Gastrocnemius medialis (tissue), 4 donors: ENCODE measurements at regions not wholly inside any gene's neighbourhood (a gene's known extent, or its start where the extent isn't known, plus 50 kb on each side); places are given as distances from the start of the nearest gene placed in this dataset.
"Not testable (repeated sequence)": the region's sequence is repeated elsewhere in the genome, so short reads cannot be mapped to it uniquely, and the experiment has no call there.

Experiments
- ATAC-seq, 2 donors: fragments of 150-250 bp; one replicate each; pipeline ENCODE4 v1.9.1; 2016
- DNase-seq, 2 donors: peaks; one replicate each; pipeline ENCODE4 v3.0.0-alpha.2; 2019
- H3K27ac ChIP-seq, 4 donors: fragments of 200-600 bp; sonication (generic); 1 replicate in 1 of 4; 2 replicates in 3 of 4; pipeline ENCODE4 v1.5.1; 2016 to 2018; ENCODE audit warnings: mild to moderate bottlenecking in 2 of 4, moderate library complexity in 1 of 4
- H3K27me3 ChIP-seq, 3 donors: fragments of 200-600 bp; sonication (generic) in 2 of 3; 1 replicate in 1 of 3; 2 replicates in 2 of 3; pipeline versions ENCODE4 v1.5.1 to v1.6.0; 2016 to 2019; ENCODE audit warnings: mild to moderate bottlenecking in 1 of 3, moderate library complexity in 1 of 3
- H3K36me3 ChIP-seq, 2 donors: fragments of 200-600 bp; sonication (generic) in 1 of 2; one replicate each; pipeline ENCODE4 v1.5.1; 2017 to 2018
- H3K4me1 ChIP-seq, 2 donors: fragments of 200-600 bp; sonication (generic) in 1 of 2; one replicate each; pipeline ENCODE4 v1.5.1; 2016 to 2017; ENCODE audit warnings: mild to moderate bottlenecking in 2 of 2
- H3K4me3 ChIP-seq, 4 donors: fragments of 200-600 bp; sonication (generic) in 3 of 4; 1 replicate in 1 of 4; 2 replicates in 3 of 4; pipeline ENCODE4 v1.5.1; 2016 to 2019; ENCODE audit warnings: mild to moderate bottlenecking in 2 of 4
- H3K9me3 ChIP-seq, 3 donors: fragments of 200-600 bp; sonication (generic) in 2 of 3; 1 replicate in 1 of 3; 2 replicates in 2 of 3; pipeline ENCODE4 v1.5.1; 2016 to 2019
- CTCF ChIP-seq, 5 experiments: fragments of 450-650 bp in 3 of 5; fragments of 200-600 bp in 2 of 5; sonication (generic) in 2 of 5; IDR thresholded peaks in 4 of 5; conservative IDR thresholded peaks in 1 of 5; 1 replicate in 4 of 5; 2 replicates in 1 of 5; pipeline ENCODE4 v1.5.1; 2016 to 2019; ENCODE audit warnings: antibody characterized with exemption in 5 of 5, mild to moderate bottlenecking in 3 of 5, moderate library complexity in 3 of 5
- POLR2A ChIP-seq, 2 donors: fragments of 450-650 bp; IDR thresholded peaks; one replicate each; pipeline ENCODE4 v1.6.1; 2017; ENCODE audit warnings: antibody characterized with exemption in 2 of 2, mild to moderate bottlenecking in 2 of 2, moderate library complexity in 2 of 2
- in situ Hi-C, 4 donors: fragments of 200-750 bp; cut with MboI; loops; one replicate each; pipeline versions ENCODE4 v1.15.0 to v1.8.0; 2017; ENCODE audit warnings: low sequenced_read_pairs in 4 of 4
- intact Hi-C: fragments of 100-400 bp; cut with DNase I; formaldehyde crosslinking; loops from one replicate; pipeline ENCODE4 v1.15.1; 2023; ENCODE audit warnings: low total_unique reads

GRCh38 chr2:231644426-231644825 lies 51.8 kb downstream of the TEX44 start:
- in situ Hi-C loops (no loop called here), intact Hi-C loops (no loop called here)
- TF ChIP-seq CTCF (IDR thresholded peaks at IDR 0.05 in 4 of 5, conservative IDR thresholded peaks at IDR 0.05 in 1 of 5), result no peak
- no peak for TF ChIP-seq POLR2A (IDR thresholded peaks at IDR 0.05)
- Histone ChIP-seq H3K4me3 (no peak overlapping the region), H3K9me3 (no peaks in the 10 kb centered on the region), H3K27me3 (no peaks in the 10 kb centered on the region), H3K27ac (peak overlapping the region; percentile 93 to 99 (median 96)), H3K4me1 (peaks cover 51 to 52% of the 10 kb centered on the region in 2 donors), H3K36me3 (no peaks in the 10 kb centered on the region)
- ATAC-seq (no peak), DNase-seq (no peak)

- H3K36me3 ChIP-seq, result no peaks in the 10 kb centered on the region
- H3K4me1 ChIP-seq, result peaks cover 35 to 36% of the 10 kb centered on the region in 2 donors
- in situ Hi-C loops (no loop called here), intact Hi-C loops (no loop called here)
- ATAC-seq (no peak), DNase-seq (no peak)
- no peak overlapping the region for H3K4me3 ChIP-seq
- H3K27ac ChIP-seq, result peak overlapping the region; percentile 93 to 99 (median 96)
- H3K9me3 ChIP-seq, result no peaks in the 10 kb centered on the region
- TF ChIP-seq CTCF (IDR thresholded peaks at IDR 0.05 in 4 of 5, conservative IDR thresholded peaks at IDR 0.05 in 1 of 5), result no peak
- TF ChIP-seq POLR2A (IDR thresholded peaks at IDR 0.05), result no peak
- H3K27me3 ChIP-seq, result no peaks in the 10 kb centered on the region
Observed at GRCh38 chr2:231646476-231646875, 53.8 kb downstream of the TEX44 start.

GRCh38 chr2:231648579-231649174 lies 56.0 kb downstream of the TEX44 start:
- H3K9me3 ChIP-seq, result no peaks in the 10 kb centered on the region
- H3K4me1 ChIP-seq, result peaks cover 21% of the 10 kb centered on the region in 2 donors
- no peaks in the 10 kb centered on the region for H3K27me3 ChIP-seq
- DNase-seq (peak; percentile 63 to 82), ATAC-seq (peak; percentile 76 to 78)
- intact Hi-C loops (loop anchor here (1.0 kb wide), 1 partner anchor 27 kb away; no protein-coding TSS in a partner anchor), in situ Hi-C loops (no loop called here)
- H3K36me3 ChIP-seq, result no peaks in the 10 kb centered on the region
- no peak overlapping the region for H3K4me3 ChIP-seq
- peak overlapping the region in 1 of 4 donors; percentile 96 for H3K27ac ChIP-seq
- no peak for TF ChIP-seq POLR2A (IDR thresholded peaks at IDR 0.05)
- peak; percentile 81 to 90 (median 85) for TF ChIP-seq CTCF (IDR thresholded peaks at IDR 0.05 in 4 of 5, conservative IDR thresholded peaks at IDR 0.05 in 1 of 5)

GRCh38 chr2:231651561-231651960 lies 56.8 kb upstream of the PTMA start:
- ATAC-seq, H3K9me3 ChIP-seq, H3K27ac ChIP-seq, intact Hi-C loops, H3K4me3 ChIP-seq, in situ Hi-C loops, H3K4me1 ChIP-seq, H3K27me3 ChIP-seq, DNase-seq, H3K36me3 ChIP-seq: not testable (repeated sequence)

- in situ Hi-C loops (no loop called here), intact Hi-C loops (no loop called here)
- no peak for ATAC-seq
- Histone ChIP-seq H3K27me3 (no peaks in the 10 kb centered on the region), H3K36me3 (no peaks in the 10 kb centered on the region), H3K4me1 (no peaks in the 10 kb centered on the region), H3K27ac (no peak overlapping the region), H3K9me3 (no peaks in the 10 kb centered on the region), H3K4me3 (no peak overlapping the region)
- TF ChIP-seq CTCF (IDR thresholded peaks at IDR 0.05 in 4 of 5, conservative IDR thresholded peaks at IDR 0.05 in 1 of 5) (no peak), POLR2A (IDR thresholded peaks at IDR 0.05) (no peak)
- DNase-seq, result no peak
Observed at GRCh38 chr2:231655488-231655887, 52.8 kb upstream of the PTMA start.
